ENCODE measurements at regions not wholly inside any gene's neighbourhood (a gene's known extent, or its start where the extent isn't known, plus 50 kb on each side); places are given as distances from the start of the nearest gene placed in this dataset.

- no CpG with 5 or more reads among the region's 1 CpG for WGBS, 2 donors (ENCODE audit: extremely low coverage in 2 of 2, insufficient read length in 2 of 2, insufficient replicate concordance in 1 of 2)
- Histone ChIP-seq H3K27ac (replicated peaks; ENCODE audit: low read length) (no peak overlapping the region), H3K27me3 (ENCODE audit: control insufficient read depth in 3 of 3, insufficient read depth in 3 of 3, low read depth in 1 of 3, low read length in 3 of 3) (no peaks in the 10 kb centered on the region), H2BK12ac (ENCODE audit: low read length) (no peak overlapping the region), H3K79me1 (ENCODE audit: low read depth, low read length) (no peaks in the 10 kb centered on the region), H2AFZ (ENCODE audit: low read length) (no peak overlapping the region), H3K9me3 (replicated peaks in 1 of 2; ENCODE audit: control insufficient read depth in 2 of 2, insufficient read depth in 1 of 2, low read depth in 1 of 2, low read length in 2 of 2) (no peaks in the 10 kb centered on the region), H3K9ac (ENCODE audit: low read depth, low read length, poor library complexity) (no peak overlapping the region), H3K23ac (ENCODE audit: low read depth, low read length, poor library complexity) (no peak overlapping the region), H4K8ac (ENCODE audit: low read depth, low read length) (no peak overlapping the region), H3K14ac (ENCODE audit: low read length) (no peak overlapping the region), H3K36me3 (replicated peaks in 1 of 2; ENCODE audit: control insufficient read depth in 2 of 2, insufficient read depth in 2 of 2, low read length in 2 of 2) (no peaks in the 10 kb centered on the region), H3K18ac (ENCODE audit: low read length) (no peak overlapping the region), H2AK5ac (ENCODE audit: low read depth, low read length) (no peak overlapping the region), H4K91ac (ENCODE audit: low read depth, low read length, poor library complexity) (no peak overlapping the region), H3K4me1 (ENCODE audit: control insufficient read depth in 2 of 2, insufficient read depth in 1 of 2, low read depth in 1 of 2, low read length in 2 of 2) (peaks cover 3 to 5% of the 10 kb centered on the region in 2 donors), H2BK120ac (ENCODE audit: low read depth, low read length) (no peak overlapping the region), H3K4me2 (ENCODE audit: insufficient read depth, low read length, poor library complexity, severe bottlenecking) (no peak overlapping the region), H2BK15ac (ENCODE audit: low read length) (no peak overlapping the region), H2BK5ac (ENCODE audit: low read length) (no peak overlapping the region), H3K4ac (ENCODE audit: low read length) (no peak overlapping the region), H3K4me3 (ENCODE audit: low read length in 2 of 2) (no peak overlapping the region)
- no peak for DNase-seq (ENCODE audit: low spot score)
Measured at GRCh38 chr2:53434466-53434865, 333.1 kb upstream of the CHAC2 start.

GRCh38 chr2:53432936-53433335 is 334.7 kb upstream of the CHAC2 start:
- Histone ChIP-seq H3K27me3 (ENCODE audit: control insufficient read depth in 3 of 3, insufficient read depth in 3 of 3, low read depth in 1 of 3, low read length in 3 of 3) (no peaks in the 10 kb centered on the region), H3K27ac (replicated peaks; ENCODE audit: low read length) (no peak overlapping the region), H3K36me3 (replicated peaks in 1 of 2; ENCODE audit: control insufficient read depth in 2 of 2, insufficient read depth in 2 of 2, low read length in 2 of 2) (no peaks in the 10 kb centered on the region), H3K14ac (ENCODE audit: low read length) (no peak overlapping the region), H3K4ac (ENCODE audit: low read length) (no peak overlapping the region), H3K4me1 (ENCODE audit: control insufficient read depth in 2 of 2, insufficient read depth in 1 of 2, low read depth in 1 of 2, low read length in 2 of 2) (peaks cover 3 to 5% of the 10 kb centered on the region in 2 donors), H3K23ac (ENCODE audit: low read depth, low read length, poor library complexity) (no peak overlapping the region), H2BK120ac (ENCODE audit: low read depth, low read length) (no peak overlapping the region), H4K8ac (ENCODE audit: low read depth, low read length) (no peak overlapping the region), H4K91ac (ENCODE audit: low read depth, low read length, poor library complexity) (no peak overlapping the region), H2AK5ac (ENCODE audit: low read depth, low read length) (no peak overlapping the region), H3K9ac (ENCODE audit: low read depth, low read length, poor library complexity) (no peak overlapping the region), H2BK15ac (ENCODE audit: low read length) (no peak overlapping the region), H2BK12ac (ENCODE audit: low read length) (no peak overlapping the region), H2BK5ac (ENCODE audit: low read length) (no peak overlapping the region), H2AFZ (ENCODE audit: low read length) (no peak overlapping the region), H3K79me1 (ENCODE audit: low read depth, low read length) (no peaks in the 10 kb centered on the region), H3K9me3 (replicated peaks in 1 of 2; ENCODE audit: control insufficient read depth in 2 of 2, insufficient read depth in 1 of 2, low read depth in 1 of 2, low read length in 2 of 2) (no peaks in the 10 kb centered on the region), H3K4me3 (ENCODE audit: low read length in 2 of 2) (no peak overlapping the region), H3K18ac (ENCODE audit: low read length) (no peak overlapping the region), H3K4me2 (ENCODE audit: insufficient read depth, low read length, poor library complexity, severe bottlenecking) (no peak overlapping the region)
- no CpG with 5 or more reads among the region's 3 CpGs for WGBS, 2 donors (ENCODE audit: extremely low coverage in 2 of 2, insufficient read length in 2 of 2, insufficient replicate concordance in 1 of 2)
- no peak for DNase-seq (ENCODE audit: low spot score)

- Histone ChIP-seq H2BK15ac (ENCODE audit: low read length) (no peak overlapping the region), H4K8ac (ENCODE audit: low read depth, low read length) (no peak overlapping the region), H3K36me3 (replicated peaks in 1 of 2; ENCODE audit: control insufficient read depth in 2 of 2, insufficient read depth in 2 of 2, low read length in 2 of 2) (no peaks in the 10 kb centered on the region), H3K9me3 (replicated peaks in 1 of 2; ENCODE audit: control insufficient read depth in 2 of 2, insufficient read depth in 1 of 2, low read depth in 1 of 2, low read length in 2 of 2) (no peaks in the 10 kb centered on the region), H3K79me1 (ENCODE audit: low read depth, low read length) (no peaks in the 10 kb centered on the region), H3K4ac (ENCODE audit: low read length) (no peak overlapping the region), H3K4me2 (ENCODE audit: insufficient read depth, low read length, poor library complexity, severe bottlenecking) (no peak overlapping the region), H4K91ac (ENCODE audit: low read depth, low read length, poor library complexity) (no peak overlapping the region), H3K27ac (replicated peaks; ENCODE audit: low read length) (no peak overlapping the region), H2AFZ (ENCODE audit: low read length) (no peak overlapping the region), H3K23ac (ENCODE audit: low read depth, low read length, poor library complexity) (no peak overlapping the region), H3K18ac (ENCODE audit: low read length) (no peak overlapping the region), H3K9ac (ENCODE audit: low read depth, low read length, poor library complexity) (no peak overlapping the region), H2AK5ac (ENCODE audit: low read depth, low read length) (no peak overlapping the region), H3K4me1 (ENCODE audit: control insufficient read depth in 2 of 2, insufficient read depth in 1 of 2, low read depth in 1 of 2, low read length in 2 of 2) (no peaks in the 10 kb centered on the region), H2BK12ac (ENCODE audit: low read length) (no peak overlapping the region), H2BK5ac (ENCODE audit: low read length) (no peak overlapping the region), H3K4me3 (ENCODE audit: low read length in 2 of 2) (no peak overlapping the region), H3K14ac (ENCODE audit: low read length) (no peak overlapping the region), H3K27me3 (ENCODE audit: control insufficient read depth in 3 of 3, insufficient read depth in 3 of 3, low read depth in 1 of 3, low read length in 3 of 3) (no peaks in the 10 kb centered on the region), H2BK120ac (ENCODE audit: low read depth, low read length) (no peak overlapping the region)
- no CpG with 5 or more reads among the region's 2 CpGs for WGBS, 2 donors (ENCODE audit: extremely low coverage in 2 of 2, insufficient read length in 2 of 2, insufficient replicate concordance in 1 of 2)
- DNase-seq (ENCODE audit: low spot score) = no peak
Measured at GRCh38 chr2:53429901-53430300, 337.7 kb upstream of the CHAC2 start.

- Histone ChIP-seq H3K4me1 (ENCODE audit: control insufficient read depth in 2 of 2, insufficient read depth in 1 of 2, low read depth in 1 of 2, low read length in 2 of 2) (no peaks in the 10 kb centered on the region), H3K4ac (ENCODE audit: low read length) (no peak overlapping the region), H3K14ac (ENCODE audit: low read length) (no peak overlapping the region), H2BK12ac (ENCODE audit: low read length) (peak overlapping the region; percentile 53), H3K9me3 (replicated peaks in 1 of 2; ENCODE audit: control insufficient read depth in 2 of 2, insufficient read depth in 1 of 2, low read depth in 1 of 2, low read length in 2 of 2) (no peaks in the 10 kb centered on the region), H3K27me3 (ENCODE audit: control insufficient read depth in 3 of 3, insufficient read depth in 3 of 3, low read depth in 1 of 3, low read length in 3 of 3) (no peaks in the 10 kb centered on the region), H3K9ac (ENCODE audit: low read depth, low read length, poor library complexity) (no peak overlapping the region), H4K91ac (ENCODE audit: low read depth, low read length, poor library complexity) (no peak overlapping the region), H3K23ac (ENCODE audit: low read depth, low read length, poor library complexity) (peak overlapping the region; percentile 57), H3K79me1 (ENCODE audit: low read depth, low read length) (no peaks in the 10 kb centered on the region), H3K27ac (replicated peaks; ENCODE audit: low read length) (no peak overlapping the region), H3K36me3 (replicated peaks in 1 of 2; ENCODE audit: control insufficient read depth in 2 of 2, insufficient read depth in 2 of 2, low read length in 2 of 2) (no peaks in the 10 kb centered on the region), H3K18ac (ENCODE audit: low read length) (no peak overlapping the region), H2AK5ac (ENCODE audit: low read depth, low read length) (peak overlapping the region; percentile 74), H2BK120ac (ENCODE audit: low read depth, low read length) (no peak overlapping the region), H2BK5ac (ENCODE audit: low read length) (peak overlapping the region; percentile 32), H3K4me2 (ENCODE audit: insufficient read depth, low read length, poor library complexity, severe bottlenecking) (no peak overlapping the region), H2BK15ac (ENCODE audit: low read length) (no peak overlapping the region), H4K8ac (ENCODE audit: low read depth, low read length) (no peak overlapping the region), H3K4me3 (ENCODE audit: low read length in 2 of 2) (no peak overlapping the region), H2AFZ (ENCODE audit: low read length) (no peak overlapping the region)
- DNase-seq (ENCODE audit: low spot score) = no peak
- no CpG with 5 or more reads among the region's 3 CpGs for WGBS, 2 donors (ENCODE audit: extremely low coverage in 2 of 2, insufficient read length in 2 of 2, insufficient replicate concordance in 1 of 2)
Measured at GRCh38 chr2:53424902-53425301, 342.7 kb upstream of the CHAC2 start.

Data from neuronal stem cell (in vitro differentiated cells).